ENCODE measurements at regions not wholly inside any gene's neighbourhood (a gene's known extent, or its start where the extent isn't known, plus 50 kb on each side); places are given as distances from the start of the nearest gene placed in this dataset.

DNA sequence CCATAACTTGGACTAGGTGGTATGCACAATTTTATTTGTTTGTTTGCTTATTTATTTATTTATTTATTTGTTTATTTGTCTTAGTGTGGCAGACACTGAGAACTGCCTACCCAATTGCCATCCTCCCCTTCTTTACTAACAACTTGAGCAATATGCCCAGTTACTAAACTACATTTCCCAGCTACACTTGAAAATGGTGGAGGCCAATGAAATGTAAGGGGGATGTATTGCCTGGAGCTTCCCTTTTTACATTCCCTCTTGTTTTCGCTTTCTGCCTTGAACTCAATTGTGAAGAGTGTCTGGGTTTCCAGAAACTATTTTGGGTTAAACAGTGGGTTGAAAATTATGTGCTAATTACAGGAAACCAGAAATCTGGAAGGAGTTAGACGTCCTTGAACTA lies 152.7 kb upstream of the FKBP1C start:
- Histone ChIP-seq H3K4me1 (ENCODE audit: control insufficient read depth in 4 of 4, insufficient read depth in 4 of 4, low read length in 3 of 4) (no peaks in the 10 kb centered on the region), H3K27ac (ENCODE audit: low read depth in 1 of 2, low read length in 2 of 2) (no peak overlapping the region), H3K4me3 (ENCODE audit: low read depth in 1 of 3, low read length in 3 of 3) (no peak overlapping the region), H3K9me3 (ENCODE audit: control insufficient read depth in 4 of 4, low read length in 3 of 4) (no peaks in the 10 kb centered on the region), H3K27me3 (ENCODE audit: control insufficient read depth in 4 of 4, insufficient read depth in 4 of 4, low read length in 3 of 4) (no peaks in the 10 kb centered on the region), H3K36me3 (ENCODE audit: control insufficient read depth in 4 of 4, insufficient read depth in 3 of 4, low read depth in 1 of 4, low read length in 3 of 4) (no peaks in the 10 kb centered on the region), H3K9ac (ENCODE audit: low read depth in 1 of 2, low read length in 2 of 2) (no peak overlapping the region)
- TF ChIP-seq, protein P1, sequence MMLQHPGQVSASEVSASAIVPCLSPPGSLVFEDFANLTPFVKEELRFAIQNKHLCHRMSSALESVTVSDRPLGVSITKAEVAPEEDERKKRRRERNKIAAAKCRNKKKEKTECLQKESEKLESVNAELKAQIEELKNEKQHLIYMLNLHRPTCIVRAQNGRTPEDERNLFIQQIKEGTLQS (IDR thresholded peaks at IDR 0.05): no peak
- no peak for DNase-seq (ENCODE audit: low spot score)
- 30% methylated on average over 2 of the region's 2 CpGs for WGBS

DNA sequence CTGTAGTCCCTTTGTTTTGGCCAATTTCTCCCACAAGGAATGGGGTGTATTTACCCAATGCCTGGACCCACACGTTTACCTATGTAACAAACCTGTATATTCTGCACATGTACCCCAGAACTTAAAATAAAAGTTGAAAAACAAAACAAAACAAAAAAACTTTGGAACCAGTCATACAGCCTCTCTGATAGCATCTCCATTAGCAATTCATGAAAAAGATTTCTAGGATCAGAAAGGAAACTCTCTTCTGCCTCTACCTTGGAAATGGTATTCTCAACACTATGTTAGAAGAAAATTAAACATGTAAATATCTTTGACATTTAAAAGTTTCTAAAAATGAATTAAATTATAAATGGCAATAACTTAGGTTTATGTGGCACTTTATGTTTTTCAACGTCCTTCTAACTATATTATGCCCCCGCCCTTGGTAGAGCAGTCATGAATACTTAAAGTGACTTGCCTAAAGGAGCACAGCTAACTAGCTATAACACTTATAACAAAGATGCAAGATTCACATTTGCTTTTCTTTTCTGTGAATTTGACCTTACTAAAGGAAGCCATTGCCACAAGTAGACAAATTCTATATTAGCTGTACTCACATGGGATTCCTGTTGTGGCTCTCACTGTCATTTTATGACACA lies 147.5 kb upstream of the FKBP1C start:
- TF ChIP-seq GABPA (IDR thresholded peaks at IDR 0.05 in 1 of 2, conservative IDR thresholded peaks at IDR 0.05 in 1 of 2) (no peak), TAF1 (conservative IDR thresholded peaks at IDR 0.05) (no peak), RAD21 (IDR thresholded peaks at IDR 0.05) (no peak)
- 64% methylated on average over 3 of the region's 3 CpGs for WGBS
- no peak overlapping the region for H3K9ac ChIP-seq (ENCODE audit: low read depth in 1 of 2, low read length in 2 of 2)

DNA sequence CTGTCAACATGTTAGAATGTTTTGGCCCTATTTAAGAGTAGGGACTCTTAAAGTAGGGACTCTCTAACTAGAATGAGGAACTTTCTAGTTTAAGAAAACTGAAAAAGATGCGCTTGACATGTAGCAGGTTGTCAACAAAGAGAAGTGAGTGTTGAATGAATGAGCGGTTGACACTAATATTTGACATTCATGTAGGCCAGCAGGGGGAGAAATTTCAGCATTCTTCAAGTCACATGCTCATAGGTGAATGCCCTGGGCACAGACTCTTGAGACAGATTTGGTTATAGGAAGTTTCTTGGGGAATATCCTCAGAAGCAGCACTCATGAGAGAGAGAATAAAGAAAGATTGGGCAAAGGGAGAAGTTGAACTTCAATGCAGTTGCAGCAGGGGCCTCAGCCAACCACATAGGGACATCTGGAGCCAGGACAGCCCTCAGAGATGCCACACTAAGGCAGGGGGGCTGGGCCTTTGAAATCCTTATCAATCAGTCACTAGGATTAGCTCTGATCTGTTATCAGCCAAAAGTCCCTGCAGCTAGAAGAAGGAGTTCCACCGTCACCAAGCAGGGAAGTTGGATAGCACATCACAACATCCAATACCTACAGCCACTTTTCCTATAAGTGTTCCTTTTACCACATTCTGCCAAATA lies 145.1 kb upstream of the FKBP1C start:
- DNase-seq (ENCODE audit: low spot score): no peak

More for the DNA sequence above, 147.5 kb upstream of the FKBP1C start:
- Histone ChIP-seq H3K4me1 (ENCODE audit: control insufficient read depth in 4 of 4, insufficient read depth in 4 of 4, low read length in 3 of 4) (no peaks in the 10 kb centered on the region), H3K9me3 (ENCODE audit: control insufficient read depth in 4 of 4, low read length in 3 of 4) (no peaks in the 10 kb centered on the region), H3K4me3 (ENCODE audit: low read depth in 1 of 3, low read length in 3 of 3) (no peak overlapping the region), H3K27me3 (ENCODE audit: control insufficient read depth in 4 of 4, insufficient read depth in 4 of 4, low read length in 3 of 4) (no peaks in the 10 kb centered on the region), H3K27ac (ENCODE audit: low read depth in 1 of 2, low read length in 2 of 2) (no peak overlapping the region), H3K36me3 (ENCODE audit: control insufficient read depth in 4 of 4, insufficient read depth in 3 of 4, low read depth in 1 of 4, low read length in 3 of 4) (no peaks in the 10 kb centered on the region)
- DNase-seq (ENCODE audit: low spot score): no peak

More for the DNA sequence above, 145.1 kb upstream of the FKBP1C start:
- no peaks in the 10 kb centered on the region for H3K4me1 ChIP-seq (ENCODE audit: control insufficient read depth in 4 of 4, insufficient read depth in 4 of 4, low read length in 3 of 4)
- H3K4me3 ChIP-seq (ENCODE audit: low read depth in 1 of 3, low read length in 3 of 3): no peak overlapping the region
- H3K9me3 ChIP-seq (ENCODE audit: control insufficient read depth in 4 of 4, low read length in 3 of 4): peaks cover 0 to 3% (median 0%) of the 10 kb centered on the region in 4 donors
- H3K27me3 ChIP-seq (ENCODE audit: control insufficient read depth in 4 of 4, insufficient read depth in 4 of 4, low read length in 3 of 4): no peaks in the 10 kb centered on the region
- H3K36me3 ChIP-seq (ENCODE audit: control insufficient read depth in 4 of 4, insufficient read depth in 3 of 4, low read depth in 1 of 4, low read length in 3 of 4): no peaks in the 10 kb centered on the region
- no peak overlapping the region for H3K9ac ChIP-seq (ENCODE audit: low read depth in 1 of 2, low read length in 2 of 2)
- 41% methylated on average over 3 of the region's 3 CpGs for WGBS
- no peak overlapping the region for H3K27ac ChIP-seq (ENCODE audit: low read depth in 1 of 2, low read length in 2 of 2)
- TF ChIP-seq FOXA1 (IDR thresholded peaks at IDR 0.05): no peak
- TF ChIP-seq RAD21 (IDR thresholded peaks at IDR 0.05): peak; percentile 55 to 72
- TF ChIP-seq, protein P2, sequence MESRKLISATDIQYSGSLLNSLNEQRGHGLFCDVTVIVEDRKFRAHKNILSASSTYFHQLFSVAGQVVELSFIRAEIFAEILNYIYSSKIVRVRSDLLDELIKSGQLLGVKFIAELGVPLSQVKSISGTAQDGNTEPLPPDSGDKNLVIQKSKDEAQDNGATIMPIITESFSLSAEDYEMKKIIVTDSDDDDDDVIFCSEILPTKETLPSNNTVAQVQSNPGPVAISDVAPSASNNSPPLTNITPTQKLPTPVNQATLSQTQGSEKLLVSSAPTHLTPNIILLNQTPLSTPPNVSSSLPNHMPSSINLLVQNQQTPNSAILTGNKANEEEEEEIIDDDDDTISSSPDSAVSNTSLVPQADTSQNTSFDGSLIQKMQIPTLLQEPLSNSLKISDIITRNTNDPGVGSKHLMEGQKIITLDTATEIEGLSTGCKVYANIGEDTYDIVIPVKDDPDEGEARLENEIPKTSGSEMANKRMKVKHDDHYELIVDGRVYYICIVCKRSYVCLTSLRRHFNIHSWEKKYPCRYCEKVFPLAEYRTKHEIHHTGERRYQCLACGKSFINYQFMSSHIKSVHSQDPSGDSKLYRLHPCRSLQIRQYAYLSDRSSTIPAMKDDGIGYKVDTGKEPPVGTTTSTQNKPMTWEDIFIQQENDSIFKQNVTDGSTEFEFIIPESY (IDR thresholded peaks at IDR 0.05): no peak
- no peak for TF ChIP-seq EGR1 (IDR thresholded peaks at IDR 0.05; ENCODE audit: low read depth in 2 of 2)
- TF ChIP-seq, protein P1 (IDR thresholded peaks at IDR 0.05): no peak
- TF ChIP-seq GABPA (IDR thresholded peaks at IDR 0.05 in 1 of 2, conservative IDR thresholded peaks at IDR 0.05 in 1 of 2): no peak
- no peak for TF ChIP-seq FOXA2 (IDR thresholded peaks at IDR 0.05)
- TF ChIP-seq, protein P3, sequence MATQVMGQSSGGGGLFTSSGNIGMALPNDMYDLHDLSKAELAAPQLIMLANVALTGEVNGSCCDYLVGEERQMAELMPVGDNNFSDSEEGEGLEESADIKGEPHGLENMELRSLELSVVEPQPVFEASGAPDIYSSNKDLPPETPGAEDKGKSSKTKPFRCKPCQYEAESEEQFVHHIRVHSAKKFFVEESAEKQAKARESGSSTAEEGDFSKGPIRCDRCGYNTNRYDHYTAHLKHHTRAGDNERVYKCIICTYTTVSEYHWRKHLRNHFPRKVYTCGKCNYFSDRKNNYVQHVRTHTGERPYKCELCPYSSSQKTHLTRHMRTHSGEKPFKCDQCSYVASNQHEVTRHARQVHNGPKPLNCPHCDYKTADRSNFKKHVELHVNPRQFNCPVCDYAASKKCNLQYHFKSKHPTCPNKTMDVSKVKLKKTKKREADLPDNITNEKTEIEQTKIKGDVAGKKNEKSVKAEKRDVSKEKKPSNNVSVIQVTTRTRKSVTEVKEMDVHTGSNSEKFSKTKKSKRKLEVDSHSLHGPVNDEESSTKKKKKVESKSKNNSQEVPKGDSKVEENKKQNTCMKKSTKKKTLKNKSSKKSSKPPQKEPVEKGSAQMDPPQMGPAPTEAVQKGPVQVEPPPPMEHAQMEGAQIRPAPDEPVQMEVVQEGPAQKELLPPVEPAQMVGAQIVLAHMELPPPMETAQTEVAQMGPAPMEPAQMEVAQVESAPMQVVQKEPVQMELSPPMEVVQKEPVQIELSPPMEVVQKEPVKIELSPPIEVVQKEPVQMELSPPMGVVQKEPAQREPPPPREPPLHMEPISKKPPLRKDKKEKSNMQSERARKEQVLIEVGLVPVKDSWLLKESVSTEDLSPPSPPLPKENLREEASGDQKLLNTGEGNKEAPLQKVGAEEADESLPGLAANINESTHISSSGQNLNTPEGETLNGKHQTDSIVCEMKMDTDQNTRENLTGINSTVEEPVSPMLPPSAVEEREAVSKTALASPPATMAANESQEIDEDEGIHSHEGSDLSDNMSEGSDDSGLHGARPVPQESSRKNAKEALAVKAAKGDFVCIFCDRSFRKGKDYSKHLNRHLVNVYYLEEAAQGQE (IDR thresholded peaks at IDR 0.05): no peak
- TF ChIP-seq, protein P4, sequence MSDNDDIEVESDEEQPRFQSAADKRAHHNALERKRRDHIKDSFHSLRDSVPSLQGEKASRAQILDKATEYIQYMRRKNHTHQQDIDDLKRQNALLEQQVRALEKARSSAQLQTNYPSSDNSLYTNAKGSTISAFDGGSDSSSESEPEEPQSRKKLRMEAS (IDR thresholded peaks at IDR 0.05): no peak
- TF ChIP-seq, protein P5, sequence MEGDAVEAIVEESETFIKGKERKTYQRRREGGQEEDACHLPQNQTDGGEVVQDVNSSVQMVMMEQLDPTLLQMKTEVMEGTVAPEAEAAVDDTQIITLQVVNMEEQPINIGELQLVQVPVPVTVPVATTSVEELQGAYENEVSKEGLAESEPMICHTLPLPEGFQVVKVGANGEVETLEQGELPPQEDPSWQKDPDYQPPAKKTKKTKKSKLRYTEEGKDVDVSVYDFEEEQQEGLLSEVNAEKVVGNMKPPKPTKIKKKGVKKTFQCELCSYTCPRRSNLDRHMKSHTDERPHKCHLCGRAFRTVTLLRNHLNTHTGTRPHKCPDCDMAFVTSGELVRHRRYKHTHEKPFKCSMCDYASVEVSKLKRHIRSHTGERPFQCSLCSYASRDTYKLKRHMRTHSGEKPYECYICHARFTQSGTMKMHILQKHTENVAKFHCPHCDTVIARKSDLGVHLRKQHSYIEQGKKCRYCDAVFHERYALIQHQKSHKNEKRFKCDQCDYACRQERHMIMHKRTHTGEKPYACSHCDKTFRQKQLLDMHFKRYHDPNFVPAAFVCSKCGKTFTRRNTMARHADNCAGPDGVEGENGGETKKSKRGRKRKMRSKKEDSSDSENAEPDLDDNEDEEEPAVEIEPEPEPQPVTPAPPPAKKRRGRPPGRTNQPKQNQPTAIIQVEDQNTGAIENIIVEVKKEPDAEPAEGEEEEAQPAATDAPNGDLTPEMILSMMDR (IDR thresholded peaks at IDR 0.05; ENCODE audit: low read depth, low read length, missing input control): peak; percentile 33
- TF ChIP-seq SP1 (IDR thresholded peaks at IDR 0.05): no peak
- TF ChIP-seq HNF4A (conservative IDR thresholded peaks at IDR 0.05): no peak
- TF ChIP-seq RXRA (IDR thresholded peaks at IDR 0.05): peak; percentile 55 to 58
- no peak for TF ChIP-seq HNF4G (IDR thresholded peaks at IDR 0.05)
- no peak for TF ChIP-seq YY1 (IDR thresholded peaks at IDR 0.05)
- no peak for TF ChIP-seq NR2F2 (IDR thresholded peaks at IDR 0.05)
- no peak for TF ChIP-seq TAF1 (conservative IDR thresholded peaks at IDR 0.05)
- no peak for TF ChIP-seq JUND (IDR thresholded peaks at IDR 0.05)
